GM13977 (cell line): ENCODE measurements at regions not wholly inside any gene's neighbourhood (a gene's known extent, or its start where the extent isn't known, plus 50 kb on each side); places are given as distances from the start of the nearest gene placed in this dataset.

Experiments used
- DNase-seq: peaks from one replicate; pipeline ENCODE4 v3.0.0; 2012; ENCODE audit warnings: low spot score
- in situ Hi-C: fragments of 300-500 bp; cut with MboI; formaldehyde crosslinking; loops from one replicate; pipeline ENCODE4 v1.12.0; 2022; ENCODE audit warnings: low sequenced_read_pairs, low pct_unique_long_range_greater_than_20kb, mixed read lengths, inconsistent platforms; ENCODE audit not compliant: unreplicated experiment
- TF ChIP-seq, protein P1 (sequence below): IDR thresholded peaks from 2 replicates; pipeline ENCODE4 v1.5.1; 2012; ENCODE audit warnings: mild to moderate bottlenecking, control low read depth; ENCODE audit not compliant: insufficient read depth; ENCODE audit errors: extremely low read depth, missing control alignments

DNA sequence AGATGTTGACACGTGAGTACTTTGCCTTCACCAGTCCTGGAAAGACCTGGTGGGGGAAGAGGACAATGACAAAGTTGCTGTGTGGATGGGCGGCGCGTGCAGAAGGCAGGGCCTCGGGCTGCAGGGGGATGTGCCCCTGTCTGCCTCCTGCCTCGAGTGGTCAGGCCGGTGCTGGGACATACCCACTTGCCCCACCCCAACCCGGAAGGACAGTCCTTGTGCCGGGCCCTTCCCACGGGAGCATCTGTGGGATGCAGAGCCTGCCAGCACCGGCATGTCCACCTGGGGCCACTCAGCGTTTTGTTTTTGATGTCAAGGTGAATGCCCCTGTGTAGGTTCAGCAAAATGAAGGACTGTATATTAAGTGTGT is 60.5 kb upstream of the BHLHE23 start:
- in situ Hi-C loops: no loop called here
- TF ChIP-seq, protein P1, sequence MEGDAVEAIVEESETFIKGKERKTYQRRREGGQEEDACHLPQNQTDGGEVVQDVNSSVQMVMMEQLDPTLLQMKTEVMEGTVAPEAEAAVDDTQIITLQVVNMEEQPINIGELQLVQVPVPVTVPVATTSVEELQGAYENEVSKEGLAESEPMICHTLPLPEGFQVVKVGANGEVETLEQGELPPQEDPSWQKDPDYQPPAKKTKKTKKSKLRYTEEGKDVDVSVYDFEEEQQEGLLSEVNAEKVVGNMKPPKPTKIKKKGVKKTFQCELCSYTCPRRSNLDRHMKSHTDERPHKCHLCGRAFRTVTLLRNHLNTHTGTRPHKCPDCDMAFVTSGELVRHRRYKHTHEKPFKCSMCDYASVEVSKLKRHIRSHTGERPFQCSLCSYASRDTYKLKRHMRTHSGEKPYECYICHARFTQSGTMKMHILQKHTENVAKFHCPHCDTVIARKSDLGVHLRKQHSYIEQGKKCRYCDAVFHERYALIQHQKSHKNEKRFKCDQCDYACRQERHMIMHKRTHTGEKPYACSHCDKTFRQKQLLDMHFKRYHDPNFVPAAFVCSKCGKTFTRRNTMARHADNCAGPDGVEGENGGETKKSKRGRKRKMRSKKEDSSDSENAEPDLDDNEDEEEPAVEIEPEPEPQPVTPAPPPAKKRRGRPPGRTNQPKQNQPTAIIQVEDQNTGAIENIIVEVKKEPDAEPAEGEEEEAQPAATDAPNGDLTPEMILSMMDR: no peak
- DNase-seq: no peak

DNA sequence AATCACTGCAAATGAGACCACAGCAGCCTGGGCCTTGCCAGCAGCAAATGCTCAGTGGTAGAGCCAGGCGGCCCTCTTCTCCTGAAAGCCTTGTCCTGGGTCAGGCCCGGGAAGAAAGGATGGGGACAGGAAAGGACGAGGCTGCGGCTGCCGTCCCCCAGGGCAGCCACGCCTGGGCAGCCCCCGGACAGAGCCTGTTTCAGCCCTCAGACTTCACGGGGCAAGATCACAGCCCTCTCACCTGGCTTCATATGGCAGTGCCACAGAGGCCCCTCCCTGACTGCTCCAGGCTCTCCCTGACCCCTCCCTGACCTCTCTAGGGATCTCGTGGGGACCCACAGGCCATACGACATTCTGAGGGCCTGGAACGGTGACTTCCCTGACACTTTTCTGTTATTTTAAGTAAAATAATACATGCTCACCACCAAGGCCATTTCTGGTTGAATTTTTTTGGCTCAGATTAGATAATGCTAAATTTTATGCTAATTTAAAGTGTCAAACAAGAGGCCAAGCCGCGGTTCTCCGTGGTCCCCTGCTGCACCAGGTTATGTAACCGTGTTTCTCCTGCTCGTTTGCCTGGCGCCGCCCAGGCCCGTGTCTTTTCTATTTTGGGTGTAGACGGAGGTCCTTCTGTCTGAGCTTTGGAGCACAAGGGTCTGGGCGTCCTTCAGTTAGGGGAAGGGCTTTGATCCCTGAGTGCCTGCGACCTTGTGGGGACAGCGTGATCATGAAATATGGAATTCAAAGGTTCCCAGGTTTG is 59.9 kb upstream of the BHLHE23 start:
- no peak for DNase-seq
- TF ChIP-seq, protein P1: no peak
- in situ Hi-C loops: no loop called here

DNA sequence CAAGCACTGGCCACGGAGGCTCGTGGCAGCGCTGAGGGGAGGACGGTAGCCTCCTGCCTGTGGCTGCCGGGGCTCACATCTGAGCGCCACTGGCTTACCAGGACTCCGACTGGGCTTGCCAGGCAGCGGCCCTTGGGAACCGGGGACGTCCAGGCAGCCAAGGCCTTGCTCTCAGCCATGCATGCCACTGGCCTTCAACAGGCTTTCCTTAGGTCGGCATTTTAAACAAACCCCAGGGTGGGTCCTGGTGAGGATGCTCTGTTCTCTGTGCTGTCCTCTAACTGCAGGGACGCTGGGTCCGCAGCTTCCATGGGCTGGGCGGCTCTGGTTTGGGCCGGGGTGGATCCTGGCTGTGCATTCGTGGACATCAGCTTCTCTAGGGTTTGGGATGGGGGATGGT is 59.1 kb upstream of the BHLHE23 start:
- DNase-seq: no peak
- in situ Hi-C loops: no loop called here
- TF ChIP-seq, protein P1: no peak

DNA sequence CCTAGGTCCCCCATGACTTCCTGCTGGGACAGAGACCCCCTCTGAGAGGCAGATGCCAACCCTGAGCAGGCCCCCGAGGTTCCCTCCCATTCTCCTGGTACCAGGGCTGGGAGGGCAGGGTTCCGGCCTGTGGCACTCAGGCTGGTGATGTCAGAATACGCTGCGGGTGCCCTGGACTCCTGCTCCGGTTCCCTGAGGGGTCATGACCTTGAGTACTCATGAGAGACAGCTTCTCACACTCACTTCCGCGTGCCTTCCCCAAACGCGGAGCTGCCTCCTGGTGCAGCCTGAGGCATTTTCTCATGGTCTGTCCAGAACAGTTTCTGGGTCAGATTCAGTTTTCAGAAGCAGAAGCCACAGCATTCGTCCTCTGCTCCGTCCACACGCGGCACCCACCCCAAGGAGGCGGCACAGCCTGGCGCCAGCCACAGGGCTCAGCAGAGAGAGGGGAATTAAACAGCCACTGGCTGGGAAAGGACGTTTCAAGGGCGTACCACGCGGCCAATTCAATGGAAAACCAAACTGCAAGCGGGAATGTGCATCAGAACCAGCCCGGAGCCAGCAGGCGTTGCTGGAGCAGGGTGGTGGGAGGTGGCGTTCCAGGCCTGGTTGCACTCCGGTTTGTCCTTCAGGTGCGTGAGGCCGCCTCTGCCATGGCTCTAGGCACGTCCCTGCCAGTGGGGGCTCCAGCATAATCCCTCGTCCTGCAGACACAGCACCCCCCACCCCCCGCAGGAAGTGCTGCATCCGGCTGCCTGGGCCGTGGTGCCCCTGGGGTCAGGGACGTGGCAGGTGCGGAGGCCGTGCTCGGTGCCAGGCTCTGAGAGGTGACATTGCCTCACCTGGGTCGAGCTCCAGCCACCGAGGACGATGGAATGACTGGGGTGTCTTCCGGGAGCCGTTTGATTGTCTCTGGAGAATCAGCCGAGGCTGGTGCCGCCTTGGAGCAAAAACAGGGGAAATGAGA is 58.3 kb upstream of the BHLHE23 start:
- in situ Hi-C loops: no loop called here
- DNase-seq: no peak
- TF ChIP-seq, protein P1: no peak

DNA sequence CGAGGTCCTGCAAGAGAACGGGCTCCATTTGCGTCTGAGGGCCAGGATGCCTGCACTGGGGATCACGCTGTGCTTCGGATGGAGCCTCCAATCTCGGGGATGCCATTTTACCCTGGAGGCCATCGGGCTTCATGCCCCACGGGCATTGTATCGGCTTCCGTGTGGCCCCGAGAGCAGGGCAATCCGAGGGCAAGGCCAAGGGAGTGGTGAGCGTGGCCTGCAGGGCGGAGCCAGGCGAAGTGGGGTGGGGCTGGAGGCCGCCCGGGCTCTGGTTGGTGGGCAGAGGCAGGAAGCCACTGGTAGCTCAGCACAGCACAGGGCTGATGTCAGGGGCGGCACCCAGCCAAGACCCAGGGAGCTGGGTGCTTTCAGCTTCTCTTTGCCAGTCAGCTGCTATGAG is 57.5 kb upstream of the BHLHE23 start:
- TF ChIP-seq, protein P1: no peak
- in situ Hi-C loops: no loop called here
- no peak for DNase-seq

DNA sequence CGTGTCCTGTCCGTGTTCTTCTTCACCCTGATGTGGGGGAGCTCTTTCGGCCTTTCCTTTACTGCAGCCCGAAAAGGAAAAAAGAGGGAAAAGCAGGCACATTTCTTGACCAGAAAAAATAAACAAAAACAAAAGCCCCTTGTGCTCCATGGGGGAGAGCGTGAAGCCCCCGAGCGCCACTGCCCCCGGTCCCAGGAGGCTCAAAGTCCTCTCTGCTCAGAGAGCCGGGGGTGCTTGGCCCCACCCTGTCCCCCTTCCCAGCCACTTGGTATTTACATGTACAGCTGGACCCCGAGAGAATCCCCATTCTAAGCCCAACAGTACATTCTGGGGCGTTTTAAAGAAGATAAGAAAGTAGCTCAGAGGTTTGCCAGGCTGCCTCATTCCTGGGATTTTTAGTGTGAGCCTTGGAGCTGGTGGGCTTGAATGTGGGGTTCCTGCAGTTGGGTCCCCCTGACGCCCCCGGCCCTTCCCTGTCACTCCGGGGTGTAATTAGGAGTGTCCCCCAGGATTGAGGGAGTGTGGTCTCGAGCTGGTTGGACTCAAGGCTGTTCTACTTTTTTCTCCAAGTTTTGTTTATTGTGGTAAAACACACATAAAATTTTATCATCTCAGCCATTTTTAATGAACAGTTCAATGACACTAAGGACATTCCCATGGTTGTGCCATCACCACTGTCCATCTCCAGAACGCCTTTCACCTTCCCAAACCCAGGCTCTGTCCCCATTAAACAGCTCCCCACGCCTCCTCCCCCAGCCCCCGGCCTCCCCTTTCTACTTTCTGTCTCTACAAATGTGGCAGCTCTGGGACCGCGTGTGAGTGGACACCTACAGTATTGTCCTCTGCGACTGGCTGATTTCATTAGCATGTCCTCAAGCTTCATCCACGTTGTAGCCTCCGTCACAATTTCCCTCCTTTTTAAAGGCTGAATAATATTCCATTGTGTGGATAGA is 55.7 kb upstream of the BHLHE23 start:
- no peak for DNase-seq
- TF ChIP-seq, protein P1: no peak
- in situ Hi-C loops: no loop called here
